ENCODE measurements at regions not wholly inside any gene's neighbourhood (a gene's known extent, or its start where the extent isn't known, plus 50 kb on each side); places are given as distances from the start of the nearest gene placed in this dataset.
A peak's percentile ranks its signal among the peaks of the same experiment; 100 is the strongest.

DNA sequence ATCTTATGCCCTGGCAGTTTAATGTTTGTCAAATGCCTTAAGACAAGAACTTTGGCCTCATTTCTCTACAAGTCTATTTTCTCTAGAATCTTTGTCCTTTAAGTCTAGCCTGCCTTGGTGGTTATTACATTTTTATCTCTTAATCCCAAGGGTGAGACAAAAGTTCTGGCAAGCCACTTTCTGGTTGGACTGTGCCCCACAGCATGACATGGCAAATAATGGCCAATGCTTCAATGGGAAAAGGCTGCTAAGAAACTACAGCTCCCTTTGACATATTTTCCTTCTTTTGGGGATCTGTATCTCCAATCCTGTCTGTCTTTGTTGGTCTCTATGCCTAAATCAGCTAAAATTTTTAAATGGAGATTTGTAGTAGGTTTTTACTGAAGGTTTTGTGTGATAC lies 181.6 kb upstream of the MBNL1 start:
- no peak for FAIRE-seq

DNA sequence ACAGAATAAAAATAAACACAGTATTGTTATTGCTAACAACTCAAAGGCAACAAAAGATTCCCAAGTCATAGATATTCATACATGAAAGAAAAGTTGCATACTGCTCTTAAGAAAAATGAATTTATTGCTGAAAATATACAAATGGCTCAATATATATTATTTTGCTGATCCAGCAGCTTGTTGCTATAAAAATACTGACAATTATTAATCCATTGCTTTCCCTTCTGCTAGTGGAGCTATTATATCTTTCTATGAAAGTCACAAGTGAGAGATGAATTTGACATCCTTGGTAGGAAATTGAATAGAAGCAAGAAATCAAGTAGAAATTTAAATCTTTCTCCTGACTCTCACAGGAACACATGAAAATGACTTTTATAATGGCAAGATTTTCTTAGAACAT lies 179.2 kb upstream of the MBNL1 start:
- no peak for DNase-seq (ENCODE audit: insufficient read length)
- TF ChIP-seq TAF1 (IDR thresholded peaks at IDR 0.05; ENCODE audit: borderline replicate concordance, low read depth, low read length): no peak
- TF ChIP-seq POLR2A (IDR thresholded peaks at IDR 0.05; ENCODE audit: low read depth, low read length): no peak
- TF ChIP-seq POLR2AphosphoS5 (IDR thresholded peaks at IDR 0.05; ENCODE audit: low read depth, low read length): no peak
- no peak for FAIRE-seq

More for the DNA sequence above, 181.6 kb upstream of the MBNL1 start:
- DNase-seq (ENCODE audit: insufficient read length): no peak
- TF ChIP-seq POLR2A (IDR thresholded peaks at IDR 0.05; ENCODE audit: low read depth, low read length) (no peak), POLR2AphosphoS5 (IDR thresholded peaks at IDR 0.05; ENCODE audit: low read depth, low read length) (no peak), TAF1 (IDR thresholded peaks at IDR 0.05; ENCODE audit: borderline replicate concordance, low read depth, low read length) (no peak)

DNA sequence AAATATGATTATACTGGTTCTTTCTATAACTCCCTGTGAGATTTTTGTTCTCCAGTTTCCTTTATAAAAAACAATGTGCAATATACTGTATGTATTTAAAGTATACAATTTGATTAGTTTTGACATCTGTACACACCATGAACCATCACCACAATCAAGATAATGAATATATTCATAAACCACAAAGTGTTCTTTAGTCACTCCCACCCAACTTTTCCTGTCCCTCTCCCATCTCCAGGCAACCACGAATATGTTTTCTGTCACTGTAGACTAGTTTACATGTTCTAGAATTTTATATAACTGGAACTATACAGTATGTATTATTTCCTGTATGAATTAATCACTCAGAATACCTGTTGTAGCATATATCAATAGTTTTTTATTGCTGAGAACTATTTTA lies 177.0 kb upstream of the MBNL1 start:
- TF ChIP-seq POLR2AphosphoS5 (IDR thresholded peaks at IDR 0.05; ENCODE audit: low read depth, low read length): no peak
- TF ChIP-seq POLR2A (IDR thresholded peaks at IDR 0.05; ENCODE audit: low read depth, low read length): no peak
- no peak for TF ChIP-seq TAF1 (IDR thresholded peaks at IDR 0.05; ENCODE audit: borderline replicate concordance, low read depth, low read length)
- FAIRE-seq: no peak
- no peak for DNase-seq (ENCODE audit: insufficient read length)

DNA sequence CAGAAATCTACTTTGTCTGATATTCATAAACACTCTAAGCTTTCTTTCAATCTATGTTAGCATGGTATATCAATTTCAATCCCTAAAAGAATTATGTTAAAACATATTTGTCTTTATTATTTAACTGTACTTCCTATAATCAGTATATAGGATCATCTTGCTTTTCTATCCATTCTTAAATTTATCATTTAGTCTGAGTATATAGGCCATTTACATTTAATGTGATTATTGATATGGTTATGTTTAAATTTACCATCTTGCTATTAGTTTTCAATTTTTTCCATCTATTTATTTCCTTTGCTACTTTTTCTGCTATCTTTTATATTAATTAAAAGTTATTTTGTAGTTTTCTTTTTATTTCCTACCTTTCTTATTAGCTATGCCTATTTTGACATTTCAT lies 174.8 kb upstream of the MBNL1 start:
- DNase-seq (ENCODE audit: insufficient read length) (no peak), FAIRE-seq (no peak)
- TF ChIP-seq POLR2AphosphoS5 (IDR thresholded peaks at IDR 0.05; ENCODE audit: low read depth, low read length) (no peak), TAF1 (IDR thresholded peaks at IDR 0.05; ENCODE audit: borderline replicate concordance, low read depth, low read length) (no peak), POLR2A (IDR thresholded peaks at IDR 0.05; ENCODE audit: low read depth, low read length) (no peak)

DNA sequence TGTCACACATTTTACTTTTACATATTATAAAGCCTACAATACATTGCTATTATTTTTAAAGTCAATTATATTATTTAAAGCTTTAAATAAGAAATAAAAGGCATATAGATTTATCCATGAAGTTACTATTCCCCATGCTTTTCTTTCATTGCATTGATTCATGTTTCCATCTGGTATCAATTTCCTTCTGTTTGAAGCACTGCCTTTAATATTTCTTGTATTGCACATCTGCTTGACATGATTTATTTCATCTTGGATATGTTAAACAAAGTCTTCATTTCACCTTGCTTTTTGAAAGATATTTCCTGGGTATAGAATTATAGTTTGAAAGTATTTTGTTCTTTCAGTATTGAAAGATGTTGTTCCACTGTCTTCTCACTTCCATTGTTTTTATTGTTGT lies 174.3 kb upstream of the MBNL1 start:
- FAIRE-seq: no peak
- TF ChIP-seq POLR2AphosphoS5 (IDR thresholded peaks at IDR 0.05; ENCODE audit: low read depth, low read length) (no peak), TAF1 (IDR thresholded peaks at IDR 0.05; ENCODE audit: borderline replicate concordance, low read depth, low read length) (no peak), POLR2A (IDR thresholded peaks at IDR 0.05; ENCODE audit: low read depth, low read length) (no peak)
- DNase-seq (ENCODE audit: insufficient read length): no peak

DNA sequence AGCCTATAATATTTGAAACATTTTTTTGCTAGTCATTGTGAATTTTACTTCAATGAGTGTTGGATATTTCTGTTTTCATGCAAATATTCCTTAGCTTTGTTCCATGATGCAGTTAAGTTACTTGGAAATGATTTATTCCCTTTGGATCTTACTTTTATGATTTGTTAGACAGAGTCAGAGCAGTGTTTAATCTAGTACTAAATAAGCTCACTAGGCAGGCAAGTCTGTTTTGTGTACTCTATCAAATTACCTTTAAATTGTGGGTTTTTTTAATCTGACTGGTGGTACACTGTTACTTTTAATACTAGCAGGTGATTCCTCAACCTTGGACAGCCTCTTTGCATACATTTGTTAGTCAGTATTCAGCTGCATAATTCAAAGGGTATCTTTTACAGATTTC lies 173.3 kb upstream of the MBNL1 start:
- FAIRE-seq (peak; percentile 24), DNase-seq (ENCODE audit: insufficient read length) (no peak)

DNA sequence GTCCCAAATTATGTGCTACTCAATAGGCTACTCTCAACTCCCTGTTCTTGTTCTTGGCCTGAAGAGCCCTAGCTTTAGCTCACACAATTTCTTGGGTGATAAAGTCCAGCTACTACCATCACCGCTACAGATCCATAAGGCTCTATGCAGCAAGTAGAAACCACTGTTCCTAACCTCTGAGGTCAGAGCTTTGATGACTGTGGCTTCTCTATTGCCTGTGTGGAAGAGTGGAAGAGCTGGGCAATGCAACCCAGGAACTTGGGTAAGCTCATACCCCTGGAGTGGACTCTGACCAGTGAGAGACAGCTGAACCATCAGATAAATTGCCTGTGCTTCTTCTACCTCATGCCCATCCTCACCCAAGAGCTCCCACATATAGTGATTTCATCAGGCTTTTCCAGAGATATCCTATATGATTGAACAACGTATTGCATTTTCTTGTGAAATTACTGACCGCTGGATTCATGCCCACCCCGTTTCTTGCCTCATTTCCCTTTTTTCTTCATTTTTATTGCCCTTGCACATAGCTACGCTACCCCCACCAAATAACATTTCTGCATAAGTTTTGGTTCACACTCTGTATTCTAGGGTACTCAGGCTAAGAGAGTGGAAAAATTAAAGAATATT lies 172.3 kb upstream of the MBNL1 start:
- FAIRE-seq (no peak), DNase-seq (ENCODE audit: insufficient read length) (no peak)

More for the DNA sequence above, 173.3 kb upstream of the MBNL1 start:
- TF ChIP-seq TAF1 (IDR thresholded peaks at IDR 0.05; ENCODE audit: borderline replicate concordance, low read depth, low read length): no peak
- no peak for TF ChIP-seq POLR2A (IDR thresholded peaks at IDR 0.05; ENCODE audit: low read depth, low read length)
- TF ChIP-seq POLR2AphosphoS5 (IDR thresholded peaks at IDR 0.05; ENCODE audit: low read depth, low read length): no peak

DNA sequence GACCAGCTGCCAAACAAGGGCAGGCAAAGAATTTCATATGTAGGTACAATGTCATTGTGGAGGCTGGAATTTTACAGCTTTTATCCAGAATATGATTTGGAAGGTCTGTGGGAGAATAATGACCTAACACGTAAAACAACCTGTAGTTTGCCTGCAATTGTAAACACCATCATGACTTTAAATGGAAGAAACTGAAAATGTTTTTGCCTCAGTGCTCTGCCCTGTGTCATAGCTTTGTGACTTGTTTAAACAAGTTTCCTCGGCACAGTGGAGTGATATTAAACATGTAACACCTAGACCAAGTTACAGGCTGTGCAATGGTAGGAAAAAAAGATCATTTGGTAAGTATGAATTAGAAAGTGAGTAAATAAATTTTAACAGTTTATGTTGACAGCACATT lies 171.6 kb upstream of the MBNL1 start:
- no peak for FAIRE-seq
- TF ChIP-seq POLR2A (IDR thresholded peaks at IDR 0.05; ENCODE audit: low read depth, low read length) (no peak), POLR2AphosphoS5 (IDR thresholded peaks at IDR 0.05; ENCODE audit: low read depth, low read length) (no peak), TAF1 (IDR thresholded peaks at IDR 0.05; ENCODE audit: borderline replicate concordance, low read depth, low read length) (no peak)
- DNase-seq (ENCODE audit: insufficient read length): no peak

More for the DNA sequence above, 172.3 kb upstream of the MBNL1 start:
- TF ChIP-seq POLR2AphosphoS5 (IDR thresholded peaks at IDR 0.05; ENCODE audit: low read depth, low read length) (no peak), TAF1 (IDR thresholded peaks at IDR 0.05; ENCODE audit: borderline replicate concordance, low read depth, low read length) (no peak), POLR2A (IDR thresholded peaks at IDR 0.05; ENCODE audit: low read depth, low read length) (no peak)

DNA sequence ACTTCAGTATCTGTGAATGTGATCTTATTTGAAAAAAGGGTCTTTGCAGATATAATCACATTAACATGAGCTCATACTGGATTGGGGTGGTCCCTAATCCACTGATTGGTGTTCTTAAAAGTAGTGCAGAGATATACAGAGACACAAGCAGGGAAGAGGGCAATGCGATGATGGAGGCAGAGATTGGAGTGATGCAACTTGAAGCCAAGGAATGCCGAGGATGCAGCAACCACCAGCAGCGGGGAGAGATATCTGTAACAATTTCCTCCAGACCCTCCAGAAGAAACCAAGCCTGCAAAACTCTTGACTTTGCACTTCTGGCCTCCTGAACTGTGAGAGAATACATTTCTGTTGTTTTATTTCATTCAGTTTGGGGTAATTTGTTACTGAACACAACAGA lies 171.0 kb upstream of the MBNL1 start:
- DNase-seq (ENCODE audit: insufficient read length) (no peak), FAIRE-seq (no peak)
- TF ChIP-seq POLR2AphosphoS5 (IDR thresholded peaks at IDR 0.05; ENCODE audit: low read depth, low read length) (no peak), POLR2A (IDR thresholded peaks at IDR 0.05; ENCODE audit: low read depth, low read length) (no peak), TAF1 (IDR thresholded peaks at IDR 0.05; ENCODE audit: borderline replicate concordance, low read depth, low read length) (no peak)

DNA sequence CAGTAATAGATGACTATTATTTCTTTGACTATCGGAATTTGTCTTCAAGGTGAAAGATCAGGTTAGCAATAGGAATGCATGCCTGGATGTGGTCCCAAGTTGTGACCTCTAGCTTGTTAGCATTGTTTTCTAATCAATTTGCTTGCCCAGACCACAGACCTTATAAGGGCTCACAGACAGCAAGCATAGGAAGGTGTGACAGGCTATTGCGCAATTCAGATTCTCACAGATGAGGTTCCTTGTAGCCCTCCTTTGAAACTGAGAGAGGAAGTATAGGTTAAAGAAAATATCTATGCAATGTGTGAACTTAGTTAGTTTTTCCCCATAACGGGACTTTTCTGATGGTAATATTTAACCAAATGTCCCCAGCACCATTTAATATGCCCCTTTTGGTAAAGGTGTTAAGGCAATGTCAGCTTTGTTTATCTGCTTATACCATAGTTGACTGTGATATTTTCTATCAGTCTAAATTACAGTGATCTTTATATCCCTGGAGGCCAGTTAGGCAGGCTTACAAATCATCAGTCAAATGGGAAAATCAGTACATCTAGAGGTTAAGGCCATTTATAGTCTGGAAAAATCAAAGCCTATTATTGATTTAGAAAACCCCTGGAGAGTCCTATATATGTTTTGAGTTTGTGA lies 168.1 kb upstream of the MBNL1 start:
- no peak for TF ChIP-seq POLR2A (IDR thresholded peaks at IDR 0.05; ENCODE audit: low read depth, low read length)
- TF ChIP-seq POLR2AphosphoS5 (IDR thresholded peaks at IDR 0.05; ENCODE audit: low read depth, low read length): no peak
- TF ChIP-seq TAF1 (IDR thresholded peaks at IDR 0.05; ENCODE audit: borderline replicate concordance, low read depth, low read length): no peak
- DNase-seq (ENCODE audit: insufficient read length): no peak
- no peak for FAIRE-seq

DNA sequence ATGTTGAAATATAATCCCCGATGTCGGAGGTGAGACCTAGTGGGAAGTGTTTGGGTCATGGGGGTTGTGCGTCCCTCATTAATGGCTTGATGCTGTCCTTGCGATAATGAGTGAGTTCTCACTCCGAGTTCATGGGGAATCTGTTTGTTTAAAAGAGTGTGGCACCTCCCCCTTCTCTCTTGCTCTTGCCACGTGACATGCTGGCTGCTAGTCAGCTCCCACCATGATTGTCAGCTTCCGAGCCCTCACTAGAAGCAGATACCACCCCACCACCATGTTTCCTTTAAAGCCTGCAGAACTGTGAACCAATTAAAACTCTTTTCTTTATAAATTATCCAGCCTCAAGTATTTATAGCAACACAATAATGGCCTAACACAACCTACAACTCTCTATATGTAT lies 166.3 kb upstream of the MBNL1 start:
- DNase-seq (ENCODE audit: insufficient read length): no peak
- TF ChIP-seq TAF1 (IDR thresholded peaks at IDR 0.05; ENCODE audit: borderline replicate concordance, low read depth, low read length) (no peak), POLR2A (IDR thresholded peaks at IDR 0.05; ENCODE audit: low read depth, low read length) (no peak), POLR2AphosphoS5 (IDR thresholded peaks at IDR 0.05; ENCODE audit: low read depth, low read length) (no peak)
- no peak for FAIRE-seq

DNA sequence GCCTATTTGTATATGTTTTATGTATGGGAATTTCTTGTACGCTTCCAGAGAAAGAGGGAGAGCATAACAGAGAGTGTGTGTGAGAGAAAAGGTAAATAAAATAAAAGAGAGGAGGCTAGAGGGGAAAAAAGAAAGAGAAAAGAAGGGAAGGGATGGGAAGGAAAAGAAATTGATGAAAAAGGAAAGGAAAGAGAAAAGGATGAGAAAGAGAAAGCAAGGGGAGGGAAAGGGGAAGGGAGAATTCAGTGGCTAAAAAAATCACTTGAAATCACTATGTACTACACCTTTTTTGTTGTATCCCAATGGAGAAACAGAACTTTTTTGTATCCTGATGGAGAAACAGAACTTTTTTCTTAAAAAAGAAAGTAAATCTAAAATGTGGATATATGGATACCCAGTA lies 165.5 kb upstream of the MBNL1 start:
- FAIRE-seq: no peak

More for the DNA sequence above, 165.5 kb upstream of the MBNL1 start:
- no peak for DNase-seq (ENCODE audit: insufficient read length)
- TF ChIP-seq TAF1 (IDR thresholded peaks at IDR 0.05; ENCODE audit: borderline replicate concordance, low read depth, low read length) (no peak), POLR2A (IDR thresholded peaks at IDR 0.05; ENCODE audit: low read depth, low read length) (no peak), POLR2AphosphoS5 (IDR thresholded peaks at IDR 0.05; ENCODE audit: low read depth, low read length) (no peak)
